GM18502 (cell line): ENCODE measurements at regions not wholly inside any gene's neighbourhood (a gene's known extent, or its start where the extent isn't known, plus 50 kb on each side); places are given as distances from the start of the nearest gene placed in this dataset.
"Not testable (repeated sequence)": the region's sequence is repeated elsewhere in the genome, so short reads cannot be mapped to it uniquely, and the experiment has no call there.

Experiments used
- ATAC-seq: cut with Tn5 transposase; IDR thresholded peaks from one replicate; pipeline ENCODE4 v1.9.1; 2021; ENCODE audit warnings: mild to moderate bottlenecking; ENCODE audit not compliant: unreplicated experiment, poor library complexity

- no peak for ATAC-seq
Measured at GRCh38 chr3:87742250-87742649, 316.6 kb downstream of the CGGBP1 start.

- not testable (repeated sequence) for ATAC-seq
Measured at GRCh38 chr3:87740894-87741293, 317.9 kb downstream of the CGGBP1 start.

- ATAC-seq, result not testable (repeated sequence)
Measured at GRCh38 chr3:87737817-87738216, 321.0 kb downstream of the CGGBP1 start.

- no peak for ATAC-seq
Measured at GRCh38 chr3:87733671-87734367, 325.0 kb downstream of the CGGBP1 start.

GRCh38 chr3:87732294-87732693 lies 326.5 kb downstream of the CGGBP1 start:
- ATAC-seq, result no peak

GRCh38 chr3:87727783-87728182 lies 331.0 kb downstream of the CGGBP1 start:
- no peak for ATAC-seq

GRCh38 chr3:87719060-87719459 lies 339.7 kb downstream of the CGGBP1 start:
- no peak for ATAC-seq

GRCh38 chr3:87710511-87710910 lies 348.3 kb downstream of the CGGBP1 start:
- no peak for ATAC-seq

- ATAC-seq, result no peak
Measured at GRCh38 chr3:87710028-87710427, 348.8 kb downstream of the CGGBP1 start.

- no peak for ATAC-seq
Measured at GRCh38 chr3:87706176-87706575, 352.6 kb downstream of the CGGBP1 start.

GRCh38 chr3:87702600-87702999 lies 356.2 kb downstream of the CGGBP1 start:
- ATAC-seq, result no peak

- ATAC-seq, result no peak
Measured at GRCh38 chr3:87696124-87697013, 362.4 kb downstream of the CGGBP1 start.

GRCh38 chr3:87694678-87695077 lies 364.1 kb downstream of the CGGBP1 start:
- ATAC-seq, result no peak

- no peak for ATAC-seq
Measured at GRCh38 chr3:87691109-87691508, 367.7 kb downstream of the CGGBP1 start.

- ATAC-seq, result not testable (repeated sequence)
Measured at GRCh38 chr3:87678984-87679660, 379.7 kb downstream of the CGGBP1 start.

GRCh38 chr3:87674397-87675161 lies 384.2 kb downstream of the CGGBP1 start:
- ATAC-seq, result peak; percentile 100

- no peak for ATAC-seq
Measured at GRCh38 chr3:87673132-87673531, 385.7 kb downstream of the CGGBP1 start.

- no peak for ATAC-seq
Measured at GRCh38 chr3:87654184-87654583, 377.8 kb upstream of the POU1F1 start.

- ATAC-seq, result not testable (repeated sequence)
Measured at GRCh38 chr3:87653138-87653537, 376.8 kb upstream of the POU1F1 start.

- ATAC-seq, result no peak
Measured at GRCh38 chr3:87634426-87634825, 358.0 kb upstream of the POU1F1 start.
